Suprapubic skin (tissue), 4 donors: ENCODE measurements at regions not wholly inside any gene's neighbourhood (a gene's known extent, or its start where the extent isn't known, plus 50 kb on each side); places are given as distances from the start of the nearest gene placed in this dataset.

Source experiments
- DNase-seq, 2 donors: peaks; one replicate each; pipeline ENCODE4 v3.0.0-alpha.2; 2019; ENCODE audit warnings: low spot score in 2 of 2
- H3K27ac ChIP-seq: fragments of 200-600 bp; sonication (generic); one replicate; pipeline ENCODE4 v1.5.1; 2019
- H3K27me3 ChIP-seq: fragments of 200-600 bp; sonication (generic); one replicate; pipeline ENCODE4 v1.5.1; 2019
- H3K36me3 ChIP-seq: fragments of 200-600 bp; sonication (generic); one replicate; pipeline ENCODE4 v1.5.1; 2019
- H3K4me1 ChIP-seq: fragments of 200-600 bp; sonication (generic); one replicate; pipeline ENCODE4 v1.5.1; 2019
- H3K4me3 ChIP-seq: fragments of 200-600 bp; sonication (generic); one replicate; pipeline ENCODE4 v1.5.1; 2019; ENCODE audit warnings: mild to moderate bottlenecking
- H3K9me3 ChIP-seq: fragments of 200-600 bp; sonication (generic); one replicate; pipeline ENCODE4 v1.5.1; 2019
- CTCF ChIP-seq, 2 donors: fragments of 200-600 bp in 1 of 2; fragments of 450-650 bp in 1 of 2; sonication (generic) in 1 of 2; IDR thresholded peaks; one replicate each; pipeline ENCODE4 v1.5.1; 2016 to 2019; ENCODE audit warnings: antibody characterized with exemption in 2 of 2, mild to moderate bottlenecking in 1 of 2, moderate library complexity in 1 of 2
- EP300 ChIP-seq: sonication (generic); formaldehyde crosslinking; IDR thresholded peaks from one replicate; pipeline ENCODE4 v1.6.1; 2017; ENCODE audit warnings: antibody characterized with exemption
- POLR2A ChIP-seq, 2 donors: fragments of 450-650 bp; IDR thresholded peaks; one replicate each; pipeline ENCODE4 v1.6.1; 2017; ENCODE audit warnings: antibody characterized with exemption in 2 of 2, mild to moderate bottlenecking in 2 of 2, moderate library complexity in 2 of 2
- POLR2AphosphoS5 ChIP-seq, 3 donors: sonication (generic); formaldehyde crosslinking; IDR thresholded peaks; one replicate each; pipeline ENCODE4 v1.6.1; 2017; ENCODE audit warnings: antibody characterized with exemption in 3 of 3
- WGBS: methylation state at CpG from one replicate; pipeline ENCODE4 v1.1.5; 2018; 5-methylcytosine and 5-hydroxymethylcytosine counted together

- Histone ChIP-seq H3K27ac (no peak overlapping the region), H3K9me3 (no peaks in the 10 kb centered on the region), H3K4me1 (no peaks in the 10 kb centered on the region), H3K4me3 (no peak overlapping the region), H3K27me3 (no peaks in the 10 kb centered on the region), H3K36me3 (no peaks in the 10 kb centered on the region)
- no peak for DNase-seq
- WGBS, result 50% methylated on average over 1 of the region's 1 CpG
- TF ChIP-seq POLR2AphosphoS5 (IDR thresholded peaks at IDR 0.05) (no peak), CTCF (IDR thresholded peaks at IDR 0.05) (no peak), EP300 (no peak), POLR2A (IDR thresholded peaks at IDR 0.05) (no peak)
Observed at GRCh38 chr15:85954586-85954985, 125.1 kb upstream of the AGBL1 start.

DNA sequence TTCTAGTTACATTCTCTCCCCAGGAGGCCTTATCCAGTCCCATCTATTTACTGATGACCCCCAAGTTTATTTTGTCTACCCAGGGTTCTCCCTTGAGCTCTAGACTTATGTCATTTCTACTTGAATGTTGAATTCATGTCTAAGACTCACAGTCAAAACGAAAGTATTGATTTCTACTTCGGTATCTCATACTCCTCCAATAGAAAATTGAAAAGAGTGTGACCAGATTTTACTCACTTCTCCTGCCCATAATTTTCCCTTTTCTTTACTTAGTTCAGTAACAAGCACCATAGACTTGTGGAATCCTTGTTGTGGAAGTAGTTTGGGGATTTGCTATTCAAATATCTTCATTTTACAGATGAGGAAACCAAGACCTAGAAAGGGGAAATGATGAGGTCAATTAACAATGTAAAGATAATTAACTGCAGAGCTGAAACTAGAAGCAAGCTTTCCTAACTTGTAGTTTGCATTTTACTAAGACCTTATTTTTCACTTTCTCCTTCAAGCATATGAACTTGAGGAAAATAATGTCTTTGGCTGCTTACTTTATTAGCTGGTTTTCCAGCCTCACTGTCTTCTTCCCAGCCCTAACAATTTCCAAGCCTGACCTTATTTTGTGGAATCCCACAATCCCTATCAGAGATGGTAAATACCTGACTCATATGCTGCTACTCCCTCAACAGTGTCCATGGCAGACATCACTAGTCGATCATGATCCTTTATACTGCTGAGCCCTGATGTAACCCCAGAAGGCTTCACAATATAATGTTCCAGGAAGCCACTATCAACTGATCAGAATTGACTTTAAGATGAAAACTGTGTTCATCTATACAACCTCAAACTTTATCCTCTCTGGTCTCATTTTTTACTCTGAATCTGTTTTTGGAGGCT is 123.9 kb upstream of the AGBL1 start:
- DNase-seq, result no peak
- no peaks in the 10 kb centered on the region for H3K4me1 ChIP-seq
- H3K36me3 ChIP-seq, result no peaks in the 10 kb centered on the region
- H3K27ac ChIP-seq, result no peak overlapping the region
- no peaks in the 10 kb centered on the region for H3K9me3 ChIP-seq
- WGBS, result 82% methylated on average over 3 of the region's 3 CpGs
- TF ChIP-seq EP300 (no peak), POLR2A (IDR thresholded peaks at IDR 0.05) (no peak), POLR2AphosphoS5 (IDR thresholded peaks at IDR 0.05) (no peak), CTCF (IDR thresholded peaks at IDR 0.05) (no peak)
- no peak overlapping the region for H3K4me3 ChIP-seq
- H3K27me3 ChIP-seq, result no peaks in the 10 kb centered on the region

GRCh38 chr15:85956532-85957275 is 123.0 kb upstream of the AGBL1 start:
- 79% methylated on average over 2 of the region's 2 CpGs for WGBS
- DNase-seq, result no peak
- H3K27ac ChIP-seq, result no peak overlapping the region
- H3K4me1 ChIP-seq, result no peaks in the 10 kb centered on the region
- no peak overlapping the region for H3K4me3 ChIP-seq
- H3K36me3 ChIP-seq, result no peaks in the 10 kb centered on the region
- no peaks in the 10 kb centered on the region for H3K9me3 ChIP-seq
- no peaks in the 10 kb centered on the region for H3K27me3 ChIP-seq
- TF ChIP-seq POLR2A (IDR thresholded peaks at IDR 0.05), result no peak
- TF ChIP-seq CTCF (IDR thresholded peaks at IDR 0.05), result no peak
- no peak for TF ChIP-seq EP300
- TF ChIP-seq POLR2AphosphoS5 (IDR thresholded peaks at IDR 0.05), result no peak

GRCh38 chr15:85959611-85960010 is 120.1 kb upstream of the AGBL1 start:
- Histone ChIP-seq H3K9me3 (no peaks in the 10 kb centered on the region), H3K4me3 (no peak overlapping the region), H3K27ac (no peak overlapping the region), H3K36me3 (no peaks in the 10 kb centered on the region), H3K4me1 (no peaks in the 10 kb centered on the region), H3K27me3 (no peaks in the 10 kb centered on the region)
- WGBS, result 72% methylated on average over 4 of the region's 4 CpGs
- no peak for DNase-seq
- TF ChIP-seq POLR2A (IDR thresholded peaks at IDR 0.05), result no peak
- no peak for TF ChIP-seq POLR2AphosphoS5 (IDR thresholded peaks at IDR 0.05)
- no peak for TF ChIP-seq CTCF (IDR thresholded peaks at IDR 0.05)
- no peak for TF ChIP-seq EP300

- DNase-seq, result no peak
- Histone ChIP-seq H3K36me3 (no peaks in the 10 kb centered on the region), H3K4me1 (no peaks in the 10 kb centered on the region), H3K4me3 (no peak overlapping the region), H3K9me3 (no peaks in the 10 kb centered on the region), H3K27me3 (no peaks in the 10 kb centered on the region), H3K27ac (no peak overlapping the region)
- TF ChIP-seq POLR2A (IDR thresholded peaks at IDR 0.05), result no peak
- no peak for TF ChIP-seq EP300
- TF ChIP-seq POLR2AphosphoS5 (IDR thresholded peaks at IDR 0.05), result no peak
- no peak for TF ChIP-seq CTCF (IDR thresholded peaks at IDR 0.05)
- 89% methylated on average over 2 of the region's 2 CpGs for WGBS
Observed at GRCh38 chr15:85960381-85960780, 119.3 kb upstream of the AGBL1 start.
